Neural cell (in vitro differentiated cells): ENCODE measurements at regions not wholly inside any gene's neighbourhood (a gene's known extent, or its start where the extent isn't known, plus 50 kb on each side); places are given as distances from the start of the nearest gene placed in this dataset.

Experiments
- H2AFZ ChIP-seq: fragments of 200-600, 300-800 bp; sonication (generic), shearing (Covaris generic); 2 replicates; pipeline ENCODE4 v1.6.0; 2014; ENCODE audit warnings: low read depth, mild to moderate bottlenecking, antibody characterized with exemption, low read length, moderate library complexity
- H3F3A ChIP-seq: fragments of 200-600 bp; shearing (Covaris generic); 2 replicates; pipeline ENCODE4 v1.6.1; 2016; ENCODE audit warnings: mild to moderate bottlenecking, moderate library complexity, mixed read lengths, antibody characterized with exemption, low read length; ENCODE audit not compliant: insufficient read depth, poor library complexity, severe bottlenecking
- H3K27ac ChIP-seq: fragments of 200-600, 300-800 bp; sonication (generic), shearing (Covaris generic); 2 replicates; pipeline ENCODE4 v1.5.1; 2014; ENCODE audit warnings: mild to moderate bottlenecking, low read length, moderate library complexity
- H3K27me3 ChIP-seq: fragments of 300-800, 200-600 bp; sonication (generic), shearing (Covaris generic); 2 replicates; pipeline ENCODE4 v1.6.0; 2014; ENCODE audit warnings: mild to moderate bottlenecking, low read depth, low read length, moderate library complexity; ENCODE audit not compliant: insufficient read depth
- H3K36me3 ChIP-seq: fragments of 300-800, 200-600 bp; sonication (generic), shearing (Covaris generic); 2 replicates; pipeline ENCODE4 v1.5.1; 2014; ENCODE audit warnings: mild to moderate bottlenecking, antibody characterized with exemption, low read length, moderate library complexity; ENCODE audit not compliant: insufficient read depth
- H3K4me2 ChIP-seq: fragments of 300-800, 200-600 bp; sonication (generic), shearing (Covaris generic); 2 replicates; pipeline ENCODE4 v1.6.0; 2014; ENCODE audit warnings: mild to moderate bottlenecking, low read length
- H3K4me3 ChIP-seq: fragments of 300-800, 200-600 bp; sonication (generic), shearing (Covaris generic); 2 replicates; pipeline ENCODE4 v1.5.1; 2014; ENCODE audit warnings: mild to moderate bottlenecking, low read length, moderate library complexity
- H3K79me2 ChIP-seq: fragments of 200-600 bp; shearing (Covaris generic); replicated peaks from 2 replicates; pipeline ENCODE4 v1.6.0; 2014; ENCODE audit warnings: mild to moderate bottlenecking, low read length, moderate library complexity; ENCODE audit not compliant: insufficient read depth
- H3K9ac ChIP-seq: fragments of 300-800, 200-600 bp; sonication (generic), shearing (Covaris generic); 2 replicates; pipeline ENCODE4 v1.6.1; 2016; ENCODE audit warnings: mild to moderate bottlenecking, low read length, mixed read lengths
- H3K9me2 ChIP-seq: fragments of 200-600 bp; shearing (Covaris generic); 2 replicates; pipeline ENCODE4 v1.6.1; 2016; ENCODE audit warnings: mild to moderate bottlenecking, low read length, mixed read lengths; ENCODE audit not compliant: insufficient read depth
- H3K9me3 ChIP-seq: fragments of 200-600, 300-800 bp; sonication (generic), shearing (Covaris generic); 2 replicates; pipeline ENCODE4 v1.6.1; 2016; ENCODE audit warnings: mild to moderate bottlenecking, mixed run types, low read length, moderate library complexity, mixed read lengths
- H4K20me1 ChIP-seq: fragments of 200-600 bp; shearing (Covaris generic); 2 replicates; pipeline ENCODE4 v1.6.1; 2016; ENCODE audit warnings: mild to moderate bottlenecking, mixed run types; ENCODE audit not compliant: insufficient read depth
- EP300 ChIP-seq: fragments of 450-650 bp; conservative IDR thresholded peaks from 2 replicates; pipeline ENCODE4 v1.6.1; 2014; ENCODE audit warnings: antibody characterized with exemption, mild to moderate bottlenecking, moderate library complexity; ENCODE audit not compliant: poor library complexity, severe bottlenecking
- EZH2 ChIP-seq: fragments of 200-600, 300-800 bp; shearing (Covaris generic), sonication (generic); IDR thresholded peaks from 2 replicates; pipeline ENCODE4 v1.6.1; 2014; ENCODE audit warnings: antibody characterized with exemption, low read length, borderline replicate concordance, mild to moderate bottlenecking; ENCODE audit not compliant: insufficient read depth, poor library complexity, severe bottlenecking
- MXI1 ChIP-seq: fragments of 450-650 bp; conservative IDR thresholded peaks from 2 replicates; pipeline ENCODE4 v1.6.1; 2014; ENCODE audit warnings: antibody characterized with exemption, mild to moderate bottlenecking; ENCODE audit not compliant: poor library complexity, severe bottlenecking
- POLR2AphosphoS5 ChIP-seq: IDR thresholded peaks from 2 replicates; pipeline ENCODE4 v1.6.1; 2012
- RAD21 ChIP-seq: fragments of 450-650 bp; conservative IDR thresholded peaks from 2 replicates; pipeline ENCODE4 v1.6.1; 2014; ENCODE audit warnings: antibody characterized with exemption, mild to moderate bottlenecking, moderate library complexity
- REST ChIP-seq: IDR thresholded peaks from 2 replicates; pipeline ENCODE4 v1.6.1; 2012; ENCODE audit warnings: borderline replicate concordance
- SMC3 ChIP-seq: fragments of 450-650 bp; conservative IDR thresholded peaks from 2 replicates; pipeline ENCODE4 v1.6.1; 2014; ENCODE audit warnings: antibody characterized with exemption, mild to moderate bottlenecking, moderate library complexity; ENCODE audit not compliant: poor library complexity
- TAF1 ChIP-seq: IDR thresholded peaks from 2 replicates; pipeline ENCODE4 v1.6.1; 2012; ENCODE audit warnings: low read depth
- TF ChIP-seq, protein P1 (sequence below): fragments of 450-650 bp; IDR thresholded peaks from 2 replicates; pipeline ENCODE4 v1.5.1; 2014; ENCODE audit warnings: antibody characterized with exemption, mild to moderate bottlenecking, moderate library complexity; ENCODE audit not compliant: poor library complexity, severe bottlenecking

DNA sequence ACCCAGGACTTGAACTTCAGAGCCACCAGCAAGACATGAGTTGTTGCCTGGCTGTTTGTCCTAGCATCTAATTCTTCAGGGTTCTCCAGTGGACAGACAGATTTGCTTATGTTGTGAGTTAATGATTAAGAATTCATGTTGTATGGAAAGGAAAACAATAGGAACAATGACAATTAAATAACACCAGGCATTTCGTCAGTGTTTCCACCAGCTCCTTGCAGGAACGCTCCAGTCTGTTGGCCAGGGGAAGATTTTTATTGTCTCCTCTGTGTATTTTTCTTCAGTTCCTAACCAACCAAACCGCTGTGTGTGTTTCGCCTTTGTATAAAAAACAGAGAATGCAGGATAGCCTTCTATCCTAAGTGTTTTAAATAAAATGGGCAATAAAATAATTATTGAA is 64.4 kb upstream of the PTGFR start:
- Histone ChIP-seq H3K9me2 (no peaks in the 10 kb centered on the region), H3K9me3 (no peaks in the 10 kb centered on the region), H2AFZ (no peak overlapping the region), H3K36me3 (no peaks in the 10 kb centered on the region), H3K4me3 (no peak overlapping the region), H3K4me2 (no peak overlapping the region), H3K9ac (no peak overlapping the region), H3K27me3 (no peaks in the 10 kb centered on the region), H3K27ac (no peak overlapping the region), H4K20me1 (no peaks in the 10 kb centered on the region), H3F3A (no peaks in the 10 kb centered on the region), H3K79me2 (no peaks in the 10 kb centered on the region)
- TF ChIP-seq EZH2 = no peak
- no peak for TF ChIP-seq RAD21
- no peak for TF ChIP-seq REST
- no peak for TF ChIP-seq MXI1
- no peak for TF ChIP-seq TAF1
- no peak for TF ChIP-seq SMC3
- TF ChIP-seq EP300 = no peak
- TF ChIP-seq, protein P1, sequence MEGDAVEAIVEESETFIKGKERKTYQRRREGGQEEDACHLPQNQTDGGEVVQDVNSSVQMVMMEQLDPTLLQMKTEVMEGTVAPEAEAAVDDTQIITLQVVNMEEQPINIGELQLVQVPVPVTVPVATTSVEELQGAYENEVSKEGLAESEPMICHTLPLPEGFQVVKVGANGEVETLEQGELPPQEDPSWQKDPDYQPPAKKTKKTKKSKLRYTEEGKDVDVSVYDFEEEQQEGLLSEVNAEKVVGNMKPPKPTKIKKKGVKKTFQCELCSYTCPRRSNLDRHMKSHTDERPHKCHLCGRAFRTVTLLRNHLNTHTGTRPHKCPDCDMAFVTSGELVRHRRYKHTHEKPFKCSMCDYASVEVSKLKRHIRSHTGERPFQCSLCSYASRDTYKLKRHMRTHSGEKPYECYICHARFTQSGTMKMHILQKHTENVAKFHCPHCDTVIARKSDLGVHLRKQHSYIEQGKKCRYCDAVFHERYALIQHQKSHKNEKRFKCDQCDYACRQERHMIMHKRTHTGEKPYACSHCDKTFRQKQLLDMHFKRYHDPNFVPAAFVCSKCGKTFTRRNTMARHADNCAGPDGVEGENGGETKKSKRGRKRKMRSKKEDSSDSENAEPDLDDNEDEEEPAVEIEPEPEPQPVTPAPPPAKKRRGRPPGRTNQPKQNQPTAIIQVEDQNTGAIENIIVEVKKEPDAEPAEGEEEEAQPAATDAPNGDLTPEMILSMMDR = no peak
- no peak for TF ChIP-seq POLR2AphosphoS5

DNA sequence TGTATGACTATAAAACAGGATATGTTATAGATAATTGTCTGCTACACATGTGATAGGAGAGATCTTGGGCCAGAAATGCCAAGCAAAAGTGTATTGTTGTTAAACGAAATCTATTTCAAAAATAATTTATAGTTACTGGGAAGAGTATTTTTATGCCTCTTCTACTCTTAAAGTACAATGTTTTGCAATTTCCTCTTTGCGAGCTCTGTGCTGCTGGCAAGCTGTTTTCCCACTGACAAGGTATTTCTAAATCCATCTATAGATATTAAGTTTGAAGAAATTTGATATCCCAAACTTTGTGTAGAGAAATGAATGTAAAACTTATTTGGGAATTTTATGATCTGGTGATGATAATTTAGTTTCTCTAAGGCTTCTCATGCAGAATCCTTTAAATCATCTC is 63.3 kb upstream of the PTGFR start:
- Histone ChIP-seq H3K79me2 (no peaks in the 10 kb centered on the region), H3K9ac (no peak overlapping the region), H2AFZ (no peak overlapping the region), H3K9me2 (no peaks in the 10 kb centered on the region), H3K9me3 (no peaks in the 10 kb centered on the region), H3K4me3 (no peak overlapping the region), H3K36me3 (no peaks in the 10 kb centered on the region), H3K27ac (no peak overlapping the region), H3F3A (no peaks in the 10 kb centered on the region), H4K20me1 (no peaks in the 10 kb centered on the region), H3K4me2 (no peak overlapping the region), H3K27me3 (no peaks in the 10 kb centered on the region)
- TF ChIP-seq, protein P1 = no peak
- no peak for TF ChIP-seq EZH2
- no peak for TF ChIP-seq EP300
- TF ChIP-seq POLR2AphosphoS5 = no peak
- TF ChIP-seq SMC3 = no peak
- TF ChIP-seq MXI1 = no peak
- TF ChIP-seq RAD21 = no peak
- TF ChIP-seq REST = no peak
- no peak for TF ChIP-seq TAF1
